Mammary epithelial cell (primary cell): ENCODE measurements at regions not wholly inside any gene's neighbourhood (a gene's known extent, or its start where the extent isn't known, plus 50 kb on each side); places are given as distances from the start of the nearest gene placed in this dataset.

Experiments
- CTCF ChIP-seq, 2 donors: IDR thresholded peaks in 1 of 2; conservative IDR thresholded peaks in 1 of 2; 2 replicates each; pipeline ENCODE4 v1.5.1; 2011 to 2012; ENCODE audit warnings: inconsistent platforms in 2 of 2, low read length in 2 of 2, mild to moderate bottlenecking in 2 of 2, control low read depth in 1 of 2, low read depth in 1 of 2; ENCODE audit not compliant: insufficient read depth in 1 of 2; ENCODE audit errors: extremely low read depth in 1 of 2
- EZH2 ChIP-seq: IDR thresholded peaks from 2 replicates; pipeline ENCODE4 v1.6.1; 2012; ENCODE audit warnings: low read length, inconsistent platforms, borderline replicate concordance

DNA sequence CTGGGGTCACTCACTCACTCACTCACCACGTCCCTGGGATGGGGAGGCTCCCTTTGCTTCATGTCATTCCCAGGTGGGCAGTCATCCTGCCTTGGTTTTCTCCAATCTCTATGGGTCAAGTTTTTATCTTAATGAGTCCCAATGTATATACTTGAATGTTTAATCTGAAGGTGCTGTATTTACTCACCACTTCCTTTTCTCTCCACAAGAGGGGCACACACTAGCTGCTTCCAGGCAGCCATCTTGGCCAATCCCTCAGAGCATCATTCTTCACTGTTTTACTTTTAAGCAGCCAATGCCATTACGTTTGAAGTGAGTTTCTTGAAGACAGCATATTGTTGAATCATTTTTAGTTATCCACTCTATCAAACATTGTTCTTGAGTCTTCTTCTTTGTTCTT, 153.4 kb upstream of the ARSJ start:
- peak; percentile 34 to 47 for TF ChIP-seq CTCF (conservative IDR thresholded peaks at IDR 0.05 in 1 of 2, IDR thresholded peaks at IDR 0.05 in 1 of 2; ENCODE audit: extremely low read depth in 1 of 2, insufficient read depth in 1 of 2, low read depth in 1 of 2, low read length in 2 of 2)
- no peak for TF ChIP-seq EZH2
